Heart left ventricle (tissue), 16 donors: ENCODE measurements at regions not wholly inside any gene's neighbourhood (a gene's known extent, or its start where the extent isn't known, plus 50 kb on each side); places are given as distances from the start of the nearest gene placed in this dataset.

Experiments used
- ATAC-seq, 4 donors: fragments of 200-7000 bp; cut with Tn5 transposase; one replicate each; pipeline ENCODE4 v1.9.1; 2020 to 2022; ENCODE audit warnings: moderate library complexity in 4 of 4, mild to moderate bottlenecking in 3 of 4, moderate number of reproducible peaks in 1 of 4
- DNase-seq, 5 donors: peaks; one replicate each; pipeline ENCODE4 v3.0.0-alpha.2; 2020
- H3K27ac ChIP-seq, 12 donors: fragments of 200-600 bp; sonication (generic) in 4 of 12; one replicate each; pipeline versions ENCODE4 v1.5.0 to v1.8.0; 2016 to 2022; ENCODE audit warnings: mild to moderate bottlenecking in 2 of 12
- H3K27me3 ChIP-seq, 9 donors: fragments of 200-600 bp; sonication (generic) in 2 of 9; one replicate each; pipeline versions ENCODE4 v1.5.1 to v1.8.0; 2016 to 2022; ENCODE audit warnings: mild to moderate bottlenecking in 3 of 9
- H3K36me3 ChIP-seq, 9 donors: fragments of 200-600 bp; sonication (generic) in 2 of 9; one replicate each; pipeline versions ENCODE4 v1.5.0 to v1.8.0; 2018 to 2022; ENCODE audit warnings: mild to moderate bottlenecking in 2 of 9
- H3K4me1 ChIP-seq, 12 donors: fragments of 200-600 bp; sonication (generic) in 4 of 12; one replicate each; pipeline versions ENCODE4 v1.5.0 to v1.8.0; 2016 to 2022; ENCODE audit warnings: mild to moderate bottlenecking in 3 of 12
- H3K4me3 ChIP-seq, 12 donors: fragments of 200-600 bp; sonication (generic) in 4 of 12; one replicate each; pipeline versions ENCODE4 v1.5.0 to v1.8.0; 2017 to 2022; ENCODE audit warnings: mild to moderate bottlenecking in 9 of 12, moderate library complexity in 4 of 12
- H3K9me3 ChIP-seq, 12 donors: fragments of 200-600 bp; sonication (generic) in 4 of 12; one replicate each; pipeline versions ENCODE4 v1.5.0 to v1.8.0; 2016 to 2022; ENCODE audit warnings: mild to moderate bottlenecking in 1 of 12
- POLR2A ChIP-seq, 2 donors: fragments of 450-650 bp; IDR thresholded peaks; one replicate each; pipeline ENCODE4 v1.6.1; 2017; ENCODE audit warnings: antibody characterized with exemption in 2 of 2, mild to moderate bottlenecking in 2 of 2, moderate library complexity in 2 of 2
- WGBS, 4 donors: extraction: QIAGEN DNeasy Blood & Tissue Kit in 2 of 4; methylation state at CpG; one replicate each; pipeline versions ENCODE4 v1.1.5 to v1.1.7; 2013 to 2018; 5-methylcytosine and 5-hydroxymethylcytosine counted together
- intact Hi-C, 10 donors: fragments of 100-400 bp; cut with DNase I; formaldehyde crosslinking; loops; one replicate each; pipeline versions ENCODE4 v1.11.1 to v1.14.2; 2022
- TF ChIP-seq, protein P1 (sequence below), 12 donors: fragments of 200-600 bp; sonication (generic) in 4 of 12; IDR thresholded peaks; one replicate each; pipeline versions ENCODE4 v1.5.0 to v1.8.0; 2018 to 2022; ENCODE audit warnings: antibody characterized with exemption in 12 of 12, mild to moderate bottlenecking in 5 of 12
- donor health status: ischemic (EF 13 %, LVEDD 7.1; RV severe dilation, severe dysfunction).
- donor health status: healthy with polysubstance abuse.
- donor health status: DM: no; HTN: yes; CAD: no.
- donor health status: DM: no; HTN: no; CAD: no.
- donor health status: ischemic (EF 25% LVEDD 6.9; RV normal size, moderate dysfunction).
- donor health status: ischemic (EF 25% LVEDD 5.7; RV mildly dilated, moderate dysfunction).
- donor health status: healthy.
- donor health status: DM: yes; HTN: yes; CAD: no.
- donor health status: ischemic (EF 35%, LVEDD 5.7; RV mildly dilated, moderate dysfunction).
- donor health status: nonischemic (EF 11% LVEDD 7.7; RV severe dilation, severe dysfunction).
- donor health status: DM: yes; HTN: yes; CAD: no.
- donor health status: PGD.
- donor health status: ischemic (EF 29% LVEDD 5.4; RV normal size, mild dysfunction).
- donor health status: nonischemic (EF 23%, LVEDD 6.1; RV moderate dilation, normal function).

DNA sequence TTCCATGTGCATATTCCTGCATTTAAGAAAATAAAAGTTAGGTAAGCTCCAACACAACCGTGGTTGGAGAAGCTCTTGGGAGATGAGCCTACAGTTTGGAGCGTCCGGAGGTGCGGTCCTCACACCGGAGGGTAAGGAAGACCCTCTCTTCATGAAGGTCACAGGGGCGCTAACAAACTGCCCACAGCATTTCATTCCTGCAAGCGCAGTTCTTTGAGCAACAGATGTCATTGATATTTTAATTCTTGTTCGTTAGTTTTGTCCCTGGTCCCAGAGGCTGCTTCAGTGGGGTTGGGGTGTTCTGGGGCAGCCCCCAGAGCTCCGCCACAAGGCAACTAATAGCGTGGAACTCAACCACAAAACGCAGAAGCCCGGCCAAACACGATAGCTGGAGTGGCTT lies 376.2 kb downstream of the IRX2 start:
- WGBS, 4 donors, result 84 to 90% (median 89%) methylated on average over 13 of the region's 13 CpGs
- ATAC-seq (no peak), DNase-seq (no peak)
- Histone ChIP-seq H3K4me3 (no peak overlapping the region), H3K4me1 (no peaks in the 10 kb centered on the region), H3K27ac (no peak overlapping the region), H3K9me3 (peaks cover 0 to 4% (median 0%) of the 10 kb centered on the region in 12 donors), H3K27me3 (no peaks in the 10 kb centered on the region), H3K36me3 (no peaks in the 10 kb centered on the region)
- no peak for TF ChIP-seq POLR2A (IDR thresholded peaks at IDR 0.05)
- intact Hi-C loops, result no loop called here

DNA sequence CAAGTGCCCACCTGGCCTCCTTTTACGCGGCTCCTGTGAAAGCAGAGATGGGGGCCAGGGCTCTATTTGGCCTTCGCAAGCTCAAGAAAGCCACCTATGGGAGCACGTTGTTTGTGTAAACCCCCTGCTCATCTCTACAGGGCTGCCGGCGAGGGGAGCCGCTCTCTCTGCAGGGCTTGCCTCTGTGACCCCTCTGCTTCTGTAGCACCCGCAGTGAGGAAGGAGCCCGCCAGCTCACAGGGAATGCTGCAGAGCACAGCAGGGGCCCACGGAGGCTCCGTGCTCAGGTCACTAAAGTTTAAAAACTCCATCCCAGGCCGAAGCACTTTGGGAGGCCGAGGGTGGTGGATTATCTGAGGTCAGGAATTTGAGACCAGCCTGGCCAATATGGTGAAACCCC lies 376.8 kb downstream of the IRX2 start:
- peaks cover 0 to 4% (median 0%) of the 10 kb centered on the region in 12 donors for H3K9me3 ChIP-seq
- WGBS, 4 donors, result 85 to 94% (median 87%) methylated on average over 7 to 13 of the region's 13 CpGs
- intact Hi-C loops, result no loop called here
- DNase-seq (no peak), ATAC-seq (no peak)
- H3K36me3 ChIP-seq, result no peaks in the 10 kb centered on the region
- TF ChIP-seq POLR2A (IDR thresholded peaks at IDR 0.05), result no peak
- TF ChIP-seq, protein P1, sequence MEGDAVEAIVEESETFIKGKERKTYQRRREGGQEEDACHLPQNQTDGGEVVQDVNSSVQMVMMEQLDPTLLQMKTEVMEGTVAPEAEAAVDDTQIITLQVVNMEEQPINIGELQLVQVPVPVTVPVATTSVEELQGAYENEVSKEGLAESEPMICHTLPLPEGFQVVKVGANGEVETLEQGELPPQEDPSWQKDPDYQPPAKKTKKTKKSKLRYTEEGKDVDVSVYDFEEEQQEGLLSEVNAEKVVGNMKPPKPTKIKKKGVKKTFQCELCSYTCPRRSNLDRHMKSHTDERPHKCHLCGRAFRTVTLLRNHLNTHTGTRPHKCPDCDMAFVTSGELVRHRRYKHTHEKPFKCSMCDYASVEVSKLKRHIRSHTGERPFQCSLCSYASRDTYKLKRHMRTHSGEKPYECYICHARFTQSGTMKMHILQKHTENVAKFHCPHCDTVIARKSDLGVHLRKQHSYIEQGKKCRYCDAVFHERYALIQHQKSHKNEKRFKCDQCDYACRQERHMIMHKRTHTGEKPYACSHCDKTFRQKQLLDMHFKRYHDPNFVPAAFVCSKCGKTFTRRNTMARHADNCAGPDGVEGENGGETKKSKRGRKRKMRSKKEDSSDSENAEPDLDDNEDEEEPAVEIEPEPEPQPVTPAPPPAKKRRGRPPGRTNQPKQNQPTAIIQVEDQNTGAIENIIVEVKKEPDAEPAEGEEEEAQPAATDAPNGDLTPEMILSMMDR (IDR thresholded peaks at IDR 0.05), result no peak
- no peaks in the 10 kb centered on the region for H3K4me1 ChIP-seq
- no peak overlapping the region for H3K4me3 ChIP-seq
- H3K27me3 ChIP-seq, result no peaks in the 10 kb centered on the region
- no peak overlapping the region for H3K27ac ChIP-seq

DNA sequence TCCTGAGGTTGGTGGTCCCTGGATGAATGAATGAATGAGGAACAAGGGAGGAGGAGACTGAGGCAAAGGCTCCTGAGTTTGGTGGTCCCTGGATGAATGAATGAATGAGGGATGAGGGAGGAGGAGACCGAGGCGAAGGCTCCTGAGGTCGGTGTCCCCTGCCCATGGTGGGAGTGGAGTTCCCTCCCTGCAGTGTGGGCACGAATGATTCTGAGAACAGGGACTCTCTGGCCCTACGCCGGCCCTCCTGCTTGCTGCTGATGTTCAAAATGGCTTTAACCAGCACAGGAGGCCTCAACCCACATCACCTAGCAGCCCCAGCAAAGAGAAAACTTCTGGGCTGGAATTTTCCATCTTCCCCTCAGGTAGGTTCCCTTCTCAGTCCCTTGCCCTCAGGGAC lies 377.8 kb downstream of the IRX2 start:
- 81 to 92% (median 85%) methylated on average over 6 of the region's 6 CpGs for WGBS, 4 donors
- Histone ChIP-seq H3K4me1 (no peaks in the 10 kb centered on the region), H3K4me3 (no peak overlapping the region), H3K9me3 (peaks cover 0 to 11% (median 0%) of the 10 kb centered on the region in 12 donors), H3K36me3 (no peaks in the 10 kb centered on the region), H3K27me3 (no peaks in the 10 kb centered on the region), H3K27ac (no peak overlapping the region)
- DNase-seq (no peak), ATAC-seq (no peak)
- intact Hi-C loops, result no loop called here
- TF ChIP-seq, protein P1 (IDR thresholded peaks at IDR 0.05), result no peak
- TF ChIP-seq POLR2A (IDR thresholded peaks at IDR 0.05), result no peak

DNA sequence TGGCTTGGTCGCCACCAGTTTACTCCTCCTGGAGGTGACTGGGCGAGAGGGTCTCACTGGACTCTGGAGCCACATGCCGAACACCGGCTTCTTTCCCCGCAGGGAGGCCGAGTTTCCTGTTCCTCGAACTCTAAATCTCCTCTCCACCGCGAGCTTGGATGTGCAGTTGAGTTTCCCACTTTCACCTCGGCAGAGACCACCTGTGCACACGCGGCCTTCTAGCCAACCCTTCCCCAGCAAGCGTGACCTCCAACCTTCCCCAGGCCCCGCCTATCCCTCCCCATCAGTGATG lies 380.1 kb downstream of the IRX2 start:
- H3K4me1 ChIP-seq, result no peaks in the 10 kb centered on the region
- intact Hi-C loops, result no loop called here
- 85 to 92% (median 88%) methylated on average over 13 to 14 of the region's 14 CpGs for WGBS, 4 donors
- no peaks in the 10 kb centered on the region for H3K27me3 ChIP-seq
- H3K4me3 ChIP-seq, result no peak overlapping the region
- peaks cover 0 to 12% (median 0%) of the 10 kb centered on the region in 12 donors for H3K9me3 ChIP-seq
- no peaks in the 10 kb centered on the region for H3K36me3 ChIP-seq
- TF ChIP-seq, protein P1 (IDR thresholded peaks at IDR 0.05), result no peak
- no peak for TF ChIP-seq POLR2A (IDR thresholded peaks at IDR 0.05)
- DNase-seq, result no peak
- ATAC-seq, result no peak
- H3K27ac ChIP-seq, result no peak overlapping the region

DNA sequence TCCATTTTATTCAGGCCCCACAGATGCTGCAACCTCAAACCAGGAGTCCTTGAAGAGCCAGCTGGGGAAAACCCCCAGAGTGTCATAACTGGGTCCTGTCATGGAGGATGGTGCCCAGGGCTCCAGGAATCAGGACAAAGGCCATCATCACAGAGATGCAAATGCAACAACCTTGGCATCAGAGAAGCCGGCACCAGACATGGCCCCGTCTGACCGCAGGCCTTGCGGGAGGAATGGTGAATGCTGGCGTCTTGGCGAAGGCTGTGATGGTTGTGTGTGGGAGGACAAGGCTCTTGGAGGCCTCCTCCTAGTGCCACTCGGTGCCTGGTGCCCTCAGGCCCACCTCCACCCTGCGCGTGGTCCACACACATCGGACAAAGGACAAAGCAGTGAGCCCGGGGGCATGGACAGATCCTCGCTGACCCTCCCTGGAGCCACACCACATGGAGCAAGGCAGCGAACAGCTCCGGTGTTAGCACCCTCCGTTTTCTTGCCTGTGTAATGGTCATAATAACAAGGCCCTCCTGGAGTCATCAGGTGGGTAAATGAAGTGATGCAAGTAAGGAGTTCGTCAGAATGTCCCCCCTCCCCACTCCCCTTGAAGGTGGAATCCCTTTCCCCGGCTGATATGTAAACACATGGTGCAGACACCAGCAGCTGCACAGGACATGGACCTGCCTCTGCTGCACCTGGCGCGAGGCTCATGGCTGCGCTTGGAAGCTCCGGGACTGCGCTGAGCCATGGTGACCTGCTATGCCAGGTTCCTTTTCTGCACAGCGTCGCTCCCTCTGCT lies 380.7 kb downstream of the IRX2 start:
- ATAC-seq (no peak), DNase-seq (no peak)
- Histone ChIP-seq H3K4me3 (no peak overlapping the region), H3K27me3 (no peaks in the 10 kb centered on the region), H3K4me1 (no peaks in the 10 kb centered on the region), H3K9me3 (peaks cover 0 to 12% (median 0%) of the 10 kb centered on the region in 12 donors), H3K27ac (no peak overlapping the region), H3K36me3 (no peaks in the 10 kb centered on the region)
- intact Hi-C loops, result no loop called here
- WGBS, 4 donors, result 88 to 90% (median 89%) methylated on average over 12 to 24 of the region's 24 CpGs
- TF ChIP-seq, protein P1 (IDR thresholded peaks at IDR 0.05), result no peak
- no peak for TF ChIP-seq POLR2A (IDR thresholded peaks at IDR 0.05)
